Trophoblast cell (in vitro differentiated cells and primary cell): ENCODE measurements at regions not wholly inside any gene's neighbourhood (a gene's known extent, or its start where the extent isn't known, plus 50 kb on each side); places are given as distances from the start of the nearest gene placed in this dataset.

Experiments
- DNase-seq, 2 donors: peaks; one replicate each; pipeline ENCODE4 v3.0.0-alpha.2; 2016
- H2AFZ ChIP-seq: 2 replicates; pipeline ENCODE4 v1.6.1; 2013; ENCODE audit warnings: low read length, moderate library complexity, mild to moderate bottlenecking; ENCODE audit not compliant: insufficient read depth, poor library complexity
- H2AK5ac ChIP-seq: 2 replicates; pipeline ENCODE4 v1.6.1; 2013; ENCODE audit warnings: mild to moderate bottlenecking, low read length
- H2BK120ac ChIP-seq: 2 replicates; pipeline ENCODE4 v1.6.1; 2013; ENCODE audit warnings: low read length, mild to moderate bottlenecking, moderate library complexity; ENCODE audit not compliant: insufficient read depth, poor library complexity
- H2BK12ac ChIP-seq: 2 replicates; pipeline ENCODE4 v1.6.1; 2013; ENCODE audit warnings: mild to moderate bottlenecking, low read length, moderate library complexity
- H2BK5ac ChIP-seq: 2 replicates; pipeline ENCODE4 v1.6.1; 2013; ENCODE audit warnings: low read length, low read depth, moderate library complexity, mild to moderate bottlenecking; ENCODE audit not compliant: poor library complexity
- H3K14ac ChIP-seq: 2 replicates; pipeline ENCODE4 v1.6.1; 2013; ENCODE audit warnings: mild to moderate bottlenecking, low read length
- H3K18ac ChIP-seq: 2 replicates; pipeline ENCODE4 v1.6.1; 2013; ENCODE audit warnings: mild to moderate bottlenecking, low read length
- H3K23ac ChIP-seq: 2 replicates; pipeline ENCODE4 v1.6.1; 2013; ENCODE audit warnings: low read length
- H3K27ac ChIP-seq: 2 replicates; pipeline ENCODE4 v1.5.1; 2013; ENCODE audit warnings: low read depth, mild to moderate bottlenecking, inconsistent platforms, low read length, moderate library complexity
- H3K27me3 ChIP-seq: 2 replicates; pipeline ENCODE4 v1.6.1; 2013; ENCODE audit warnings: inconsistent platforms, mild to moderate bottlenecking, low read length, moderate library complexity; ENCODE audit not compliant: insufficient read depth
- H3K36me3 ChIP-seq, 2 experiments: 1 replicate in 1 of 2; 2 replicates in 1 of 2; pipeline ENCODE4 v1.6.1; 2013; ENCODE audit warnings: low read length in 2 of 2, mild to moderate bottlenecking in 2 of 2, moderate library complexity in 1 of 2; ENCODE audit not compliant: insufficient read depth in 2 of 2, control insufficient read depth in 1 of 2
- H3K4ac ChIP-seq: 2 replicates; pipeline ENCODE4 v1.6.1; 2013; ENCODE audit warnings: low read depth, mild to moderate bottlenecking, low read length, moderate library complexity
- H3K4me1 ChIP-seq, 2 experiments: 1 replicate in 1 of 2; 2 replicates in 1 of 2; pipeline ENCODE4 v1.6.1; 2013; ENCODE audit warnings: low read length in 2 of 2, mild to moderate bottlenecking in 2 of 2, moderate library complexity in 1 of 2; ENCODE audit not compliant: insufficient read depth in 2 of 2, control insufficient read depth in 1 of 2
- H3K4me2 ChIP-seq: 2 replicates; pipeline ENCODE4 v1.6.1; 2013; ENCODE audit warnings: inconsistent platforms, mild to moderate bottlenecking, low read length, moderate library complexity
- H3K4me3 ChIP-seq: 2 replicates; pipeline ENCODE4 v1.5.1; 2013; ENCODE audit warnings: mild to moderate bottlenecking, low read depth, low read length, inconsistent platforms
- H3K79me1 ChIP-seq: one replicate; pipeline ENCODE4 v1.6.1; 2013; ENCODE audit warnings: low read length
- H3K79me2 ChIP-seq: 2 replicates; pipeline ENCODE4 v1.6.1; 2013; ENCODE audit warnings: low read length, mild to moderate bottlenecking; ENCODE audit not compliant: control insufficient read depth, insufficient read depth, poor library complexity
- H3K9ac ChIP-seq: 2 replicates; pipeline ENCODE4 v1.6.1; 2013; ENCODE audit warnings: mild to moderate bottlenecking, low read length
- H3K9me3 ChIP-seq: 2 replicates; pipeline ENCODE4 v1.6.1; 2013; ENCODE audit warnings: low read depth, mild to moderate bottlenecking, control low read depth, inconsistent platforms, low read length; ENCODE audit not compliant: insufficient read depth
- H4K12ac ChIP-seq: 2 replicates; pipeline ENCODE4 v1.6.1; 2013; ENCODE audit warnings: low read depth, mild to moderate bottlenecking, low read length, moderate library complexity
- H4K8ac ChIP-seq: 2 replicates; pipeline ENCODE4 v1.6.1; 2013; ENCODE audit warnings: low read depth, mild to moderate bottlenecking, low read length, moderate library complexity
- H4K91ac ChIP-seq: one replicate; pipeline ENCODE4 v1.6.1; 2013; ENCODE audit warnings: low read depth, mild to moderate bottlenecking, low read length, moderate library complexity
- WGBS: extraction: QIAGEN DNeasy Blood & Tissue Kit; methylation state at CpG from one replicate; pipeline ENCODE4 v1.1.7; 2013; ENCODE audit warnings: missing lambda C conversion rate; ENCODE audit not compliant: insufficient read length, insufficient coverage; ENCODE audit errors: extremely low coverage; 5-methylcytosine and 5-hydroxymethylcytosine counted together

- H4K91ac ChIP-seq: no peak overlapping the region
- H4K12ac ChIP-seq: no peak overlapping the region
- no peak overlapping the region for H3K23ac ChIP-seq
- H2BK120ac ChIP-seq: no peak overlapping the region
- no peak overlapping the region for H3K4me2 ChIP-seq
- no peaks in the 10 kb centered on the region for H3K36me3 ChIP-seq
- no peak overlapping the region for H2AFZ ChIP-seq
- H3K18ac ChIP-seq: no peak overlapping the region
- no peak overlapping the region for H3K4me3 ChIP-seq
- H2BK12ac ChIP-seq: no peak overlapping the region
- no peak overlapping the region for H2AK5ac ChIP-seq
- H3K14ac ChIP-seq: no peak overlapping the region
- no peaks in the 10 kb centered on the region for H3K79me1 ChIP-seq
- no peak overlapping the region for H3K4ac ChIP-seq
- no peak overlapping the region for H3K27ac ChIP-seq
- no peak overlapping the region for H2BK5ac ChIP-seq
- H4K8ac ChIP-seq: no peak overlapping the region
- no peaks in the 10 kb centered on the region for H3K79me2 ChIP-seq
- no peak for DNase-seq
- no peaks in the 10 kb centered on the region for H3K9me3 ChIP-seq
- H3K4me1 ChIP-seq: no peaks in the 10 kb centered on the region
- H3K27me3 ChIP-seq: no peaks in the 10 kb centered on the region
- H3K9ac ChIP-seq: no peak overlapping the region
- WGBS: no CpG with 5 or more reads among the region's 1 CpG
These were observed 1018.3 kb upstream of the RAG2 start for GRCh38 chr11:37616291-37616690.

GRCh38 chr11:37613031-37613430 lies 1015.0 kb upstream of the RAG2 start:
- Histone ChIP-seq H2BK120ac (no peak overlapping the region), H3K4me3 (no peak overlapping the region), H2AK5ac (no peak overlapping the region), H2BK12ac (no peak overlapping the region), H3K18ac (no peak overlapping the region), H3K4me2 (no peak overlapping the region), H3K4ac (no peak overlapping the region), H2AFZ (no peak overlapping the region), H3K9ac (no peak overlapping the region), H4K8ac (no peak overlapping the region), H3K79me2 (no peaks in the 10 kb centered on the region), H3K23ac (no peak overlapping the region), H3K4me1 (no peaks in the 10 kb centered on the region), H3K27ac (no peak overlapping the region), H3K9me3 (no peaks in the 10 kb centered on the region), H3K14ac (no peak overlapping the region), H4K12ac (no peak overlapping the region), H2BK5ac (no peak overlapping the region), H3K79me1 (no peaks in the 10 kb centered on the region), H4K91ac (no peak overlapping the region), H3K36me3 (no peaks in the 10 kb centered on the region), H3K27me3 (no peaks in the 10 kb centered on the region)
- DNase-seq: no peak
- WGBS: no CpG with 5 or more reads among the region's 1 CpG

- Histone ChIP-seq H3K79me2 (no peaks in the 10 kb centered on the region), H3K23ac (no peak overlapping the region), H3K9ac (no peak overlapping the region), H3K4ac (no peak overlapping the region), H2BK12ac (no peak overlapping the region), H3K4me2 (no peak overlapping the region), H3K27me3 (no peaks in the 10 kb centered on the region), H3K9me3 (no peaks in the 10 kb centered on the region), H4K91ac (no peak overlapping the region), H3K4me1 (no peaks in the 10 kb centered on the region), H4K8ac (no peak overlapping the region), H2AK5ac (no peak overlapping the region), H4K12ac (no peak overlapping the region), H2BK5ac (no peak overlapping the region), H3K27ac (no peak overlapping the region), H3K18ac (no peak overlapping the region), H3K36me3 (no peaks in the 10 kb centered on the region), H3K4me3 (no peak overlapping the region), H3K79me1 (no peaks in the 10 kb centered on the region), H2AFZ (no peak overlapping the region), H2BK120ac (no peak overlapping the region), H3K14ac (no peak overlapping the region)
- no CpG with 5 or more reads among the region's 4 CpGs for WGBS
- DNase-seq: no peak
These were observed 1014.1 kb upstream of the RAG2 start for GRCh38 chr11:37612146-37612545.

- Histone ChIP-seq H3K23ac (no peak overlapping the region), H3K4me3 (no peak overlapping the region), H2BK12ac (no peak overlapping the region), H3K27ac (no peak overlapping the region), H3K79me1 (no peaks in the 10 kb centered on the region), H2AFZ (no peak overlapping the region), H2BK120ac (no peak overlapping the region), H3K18ac (no peak overlapping the region), H3K27me3 (no peaks in the 10 kb centered on the region), H3K4ac (no peak overlapping the region), H2BK5ac (no peak overlapping the region), H4K12ac (no peak overlapping the region), H3K9me3 (no peaks in the 10 kb centered on the region), H2AK5ac (no peak overlapping the region), H3K9ac (no peak overlapping the region), H4K8ac (no peak overlapping the region), H3K4me1 (no peaks in the 10 kb centered on the region), H3K79me2 (no peaks in the 10 kb centered on the region), H3K36me3 (no peaks in the 10 kb centered on the region), H3K14ac (no peak overlapping the region), H4K91ac (no peak overlapping the region), H3K4me2 (no peak overlapping the region)
- WGBS: no CpG with 5 or more reads among the region's 1 CpG
- DNase-seq: no peak
These were observed 1007.2 kb upstream of the RAG2 start for GRCh38 chr11:37605229-37605628.
